H1 (cell line): ENCODE measurements at regions not wholly inside any gene's neighbourhood (a gene's known extent, or its start where the extent isn't known, plus 50 kb on each side); places are given as distances from the start of the nearest gene placed in this dataset.

Source experiments
- EP300 ChIP-seq, 2 experiments: IDR thresholded peaks; 1 replicate in 1 of 2; 2 replicates in 1 of 2; pipeline ENCODE4 v1.6.1; 2011 to 2012; ENCODE audit warnings: low read depth in 2 of 2, low read length in 2 of 2, mild to moderate bottlenecking in 2 of 2, borderline replicate concordance in 1 of 2, inconsistent platforms in 1 of 2, moderate library complexity in 1 of 2
- JUND ChIP-seq: IDR thresholded peaks from 2 replicates; pipeline ENCODE4 v1.6.1; 2011; ENCODE audit warnings: mild to moderate bottlenecking, improper control_type of control experiment, low read length
- PHF8 ChIP-seq: fragments of 200-600 bp; sonication (generic); conservative IDR thresholded peaks from 2 replicates; pipeline ENCODE4 v1.7.1; 2012; ENCODE audit warnings: low read depth, mild to moderate bottlenecking, inconsistent platforms, low read length, moderate library complexity
- POLR2A ChIP-seq, 2 experiments: IDR thresholded peaks; 1 replicate in 1 of 2; 2 replicates in 1 of 2; pipeline ENCODE4 v1.6.1; 2011; ENCODE audit warnings: low read depth in 2 of 2, low read length in 2 of 2, mild to moderate bottlenecking in 2 of 2; ENCODE audit errors: control extremely low read depth in 1 of 2
- SUZ12 ChIP-seq: fragments of 200-600 bp; sonication (generic); IDR thresholded peaks from 2 replicates; pipeline ENCODE4 v1.6.1; 2012; ENCODE audit warnings: mild to moderate bottlenecking, inconsistent platforms, low read length, moderate library complexity, mixed read lengths
- TF ChIP-seq, protein P1 (sequence below): IDR thresholded peaks from 2 replicates; pipeline ENCODE4 v1.6.1; 2011; ENCODE audit warnings: low read length, improper control_type of control experiment
- TF ChIP-seq, protein P2 (sequence below), 3 experiments: IDR thresholded peaks; 1 replicate in 2 of 3; 2 replicates in 1 of 3; pipeline versions ENCODE4 v1.5.1 to v1.6.1; 2011; ENCODE audit warnings: low read length in 3 of 3, mild to moderate bottlenecking in 3 of 3, inconsistent platforms in 2 of 3, low read depth in 1 of 3, moderate library complexity in 1 of 3; ENCODE audit not compliant: insufficient read depth in 1 of 3; ENCODE audit errors: control extremely low read depth in 1 of 3
- TF ChIP-seq, protein P3 (sequence below): IDR thresholded peaks from 2 replicates; pipeline ENCODE4 v1.6.1; 2012; ENCODE audit warnings: low read length, inconsistent platforms
- TF ChIP-seq, protein P4 (sequence below): IDR thresholded peaks from 2 replicates; pipeline ENCODE4 v1.6.1; 2012; ENCODE audit warnings: inconsistent platforms

DNA sequence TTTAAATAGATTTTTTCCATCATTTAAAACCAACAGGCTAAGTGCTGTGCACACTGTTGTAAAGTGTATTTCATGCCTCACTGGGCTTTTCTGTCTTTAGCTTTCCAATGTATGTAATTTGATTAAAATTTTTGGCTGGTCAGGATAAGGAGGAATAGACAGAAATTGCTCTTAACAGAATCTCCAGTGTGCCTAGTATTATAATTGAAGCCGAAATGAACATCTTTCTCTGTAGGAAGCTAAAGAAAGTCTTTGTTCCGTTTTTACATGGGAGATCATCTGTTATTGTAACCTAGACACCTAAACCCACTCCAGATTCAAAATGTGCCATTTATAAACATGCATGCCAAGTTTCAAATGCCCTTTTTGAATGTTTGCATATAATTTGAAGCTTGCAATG is 54.5 kb upstream of the SMIM15 start:
- no peak for TF ChIP-seq POLR2A (IDR thresholded peaks at IDR 0.05; ENCODE audit: control extremely low read depth in 1 of 2, low read depth in 2 of 2, low read length in 2 of 2)
- TF ChIP-seq JUND, result no peak
- TF ChIP-seq, protein P1, sequence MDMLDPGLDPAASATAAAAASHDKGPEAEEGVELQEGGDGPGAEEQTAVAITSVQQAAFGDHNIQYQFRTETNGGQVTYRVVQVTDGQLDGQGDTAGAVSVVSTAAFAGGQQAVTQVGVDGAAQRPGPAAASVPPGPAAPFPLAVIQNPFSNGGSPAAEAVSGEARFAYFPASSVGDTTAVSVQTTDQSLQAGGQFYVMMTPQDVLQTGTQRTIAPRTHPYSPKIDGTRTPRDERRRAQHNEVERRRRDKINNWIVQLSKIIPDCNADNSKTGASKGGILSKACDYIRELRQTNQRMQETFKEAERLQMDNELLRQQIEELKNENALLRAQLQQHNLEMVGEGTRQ, result no peak
- TF ChIP-seq EP300 (IDR thresholded peaks at IDR 0.05; ENCODE audit: borderline replicate concordance in 1 of 2, low read depth in 2 of 2, low read length in 2 of 2), result no peak
- TF ChIP-seq PHF8, result no peak
- TF ChIP-seq, protein P2, sequence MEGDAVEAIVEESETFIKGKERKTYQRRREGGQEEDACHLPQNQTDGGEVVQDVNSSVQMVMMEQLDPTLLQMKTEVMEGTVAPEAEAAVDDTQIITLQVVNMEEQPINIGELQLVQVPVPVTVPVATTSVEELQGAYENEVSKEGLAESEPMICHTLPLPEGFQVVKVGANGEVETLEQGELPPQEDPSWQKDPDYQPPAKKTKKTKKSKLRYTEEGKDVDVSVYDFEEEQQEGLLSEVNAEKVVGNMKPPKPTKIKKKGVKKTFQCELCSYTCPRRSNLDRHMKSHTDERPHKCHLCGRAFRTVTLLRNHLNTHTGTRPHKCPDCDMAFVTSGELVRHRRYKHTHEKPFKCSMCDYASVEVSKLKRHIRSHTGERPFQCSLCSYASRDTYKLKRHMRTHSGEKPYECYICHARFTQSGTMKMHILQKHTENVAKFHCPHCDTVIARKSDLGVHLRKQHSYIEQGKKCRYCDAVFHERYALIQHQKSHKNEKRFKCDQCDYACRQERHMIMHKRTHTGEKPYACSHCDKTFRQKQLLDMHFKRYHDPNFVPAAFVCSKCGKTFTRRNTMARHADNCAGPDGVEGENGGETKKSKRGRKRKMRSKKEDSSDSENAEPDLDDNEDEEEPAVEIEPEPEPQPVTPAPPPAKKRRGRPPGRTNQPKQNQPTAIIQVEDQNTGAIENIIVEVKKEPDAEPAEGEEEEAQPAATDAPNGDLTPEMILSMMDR (IDR thresholded peaks at IDR 0.05; ENCODE audit: control extremely low read depth in 1 of 3, insufficient read depth in 1 of 3, low read depth in 1 of 3, low read length in 3 of 3), result no peak
- TF ChIP-seq SUZ12, result no peak
- TF ChIP-seq, protein P3, sequence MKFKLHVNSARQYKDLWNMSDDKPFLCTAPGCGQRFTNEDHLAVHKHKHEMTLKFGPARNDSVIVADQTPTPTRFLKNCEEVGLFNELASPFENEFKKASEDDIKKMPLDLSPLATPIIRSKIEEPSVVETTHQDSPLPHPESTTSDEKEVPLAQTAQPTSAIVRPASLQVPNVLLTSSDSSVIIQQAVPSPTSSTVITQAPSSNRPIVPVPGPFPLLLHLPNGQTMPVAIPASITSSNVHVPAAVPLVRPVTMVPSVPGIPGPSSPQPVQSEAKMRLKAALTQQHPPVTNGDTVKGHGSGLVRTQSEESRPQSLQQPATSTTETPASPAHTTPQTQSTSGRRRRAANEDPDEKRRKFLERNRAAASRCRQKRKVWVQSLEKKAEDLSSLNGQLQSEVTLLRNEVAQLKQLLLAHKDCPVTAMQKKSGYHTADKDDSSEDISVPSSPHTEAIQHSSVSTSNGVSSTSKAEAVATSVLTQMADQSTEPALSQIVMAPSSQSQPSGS, result no peak
- TF ChIP-seq, protein P4, sequence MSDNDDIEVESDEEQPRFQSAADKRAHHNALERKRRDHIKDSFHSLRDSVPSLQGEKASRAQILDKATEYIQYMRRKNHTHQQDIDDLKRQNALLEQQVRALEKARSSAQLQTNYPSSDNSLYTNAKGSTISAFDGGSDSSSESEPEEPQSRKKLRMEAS, result no peak
